Fibroblast of skin of right biceps (primary cell): ENCODE measurements at regions not wholly inside any gene's neighbourhood (a gene's known extent, or its start where the extent isn't known, plus 50 kb on each side); places are given as distances from the start of the nearest gene placed in this dataset.
A peak's percentile ranks its signal among the peaks of the same experiment; 100 is the strongest.
"Not testable (repeated sequence)": the region's sequence is repeated elsewhere in the genome, so short reads cannot be mapped to it uniquely, and the experiment has no call there.

Experiments
- DNase-seq: peaks from one replicate; pipeline ENCODE4 v3.0.0-alpha.2; 2013

GRCh38 chr12:89289720-89290119, 62.6 kb downstream of the DUSP6 start:
- DNase-seq: no peak

GRCh38 chr12:89288959-89289358, 63.3 kb downstream of the DUSP6 start:
- DNase-seq: no peak

- no peak for DNase-seq
Observed at GRCh38 chr12:89286501-89286900, 65.8 kb downstream of the DUSP6 start.

- DNase-seq: no peak
Observed at GRCh38 chr12:89281539-89281867, 70.8 kb downstream of the DUSP6 start.

GRCh38 chr12:89280833-89281538, 71.3 kb downstream of the DUSP6 start:
- no peak for DNase-seq

GRCh38 chr12:89279499-89279898, 72.8 kb downstream of the DUSP6 start:
- no peak for DNase-seq

- no peak for DNase-seq
Observed at GRCh38 chr12:89278862-89279261, 73.4 kb downstream of the DUSP6 start.

- DNase-seq: no peak
Observed at GRCh38 chr12:89278169-89278568, 74.1 kb downstream of the DUSP6 start.

- DNase-seq: no peak
Observed at GRCh38 chr12:89276860-89277259, 75.4 kb downstream of the DUSP6 start.

- DNase-seq: no peak
Observed at GRCh38 chr12:89273525-89273924, 78.8 kb downstream of the DUSP6 start.

- no peak for DNase-seq
Observed at GRCh38 chr12:89270548-89270947, 81.8 kb downstream of the DUSP6 start.

- DNase-seq: no peak
Observed at GRCh38 chr12:89269174-89269573, 83.1 kb downstream of the DUSP6 start.

- DNase-seq: peak; percentile 62
Observed at GRCh38 chr12:89267404-89267803, 84.9 kb downstream of the DUSP6 start.

- not testable (repeated sequence) for DNase-seq
Observed at GRCh38 chr12:89266574-89267188, 85.6 kb downstream of the DUSP6 start.

- DNase-seq: no peak
Observed at GRCh38 chr12:89264837-89265236, 87.5 kb downstream of the DUSP6 start.

GRCh38 chr12:89263900-89264299, 88.4 kb downstream of the DUSP6 start:
- DNase-seq: no peak

GRCh38 chr12:89262855-89263552, 89.3 kb downstream of the DUSP6 start:
- DNase-seq: no peak

GRCh38 chr12:89261982-89262381, 90.3 kb downstream of the DUSP6 start:
- DNase-seq: no peak

GRCh38 chr12:89260841-89261637, 91.3 kb downstream of the DUSP6 start:
- no peak for DNase-seq

- DNase-seq: peak; percentile 17
Observed at GRCh38 chr12:89259821-89260220, 92.5 kb downstream of the DUSP6 start.

- DNase-seq: no peak
Observed at GRCh38 chr12:89258240-89258969, 93.9 kb downstream of the DUSP6 start.

- no peak for DNase-seq
Observed at GRCh38 chr12:89257340-89257739, 95.0 kb downstream of the DUSP6 start.

GRCh38 chr12:89256060-89256459, 96.2 kb downstream of the DUSP6 start:
- no peak for DNase-seq
